ENCODE measurements at regions not wholly inside any gene's neighbourhood (a gene's known extent, or its start where the extent isn't known, plus 50 kb on each side); places are given as distances from the start of the nearest gene placed in this dataset.

- Histone ChIP-seq H3K9ac (ENCODE audit: low read length) (no peak overlapping the region), H3F3A (ENCODE audit: insufficient read depth, low read length) (no peaks in the 10 kb centered on the region), H3K27me3 (ENCODE audit: insufficient read depth, low read length) (no peaks in the 10 kb centered on the region), H3K36me3 (ENCODE audit: insufficient read depth, low read length) (no peaks in the 10 kb centered on the region), H3K4me3 (ENCODE audit: low read depth, low read length, poor library complexity, severe bottlenecking) (no peak overlapping the region), H3K9me3 (ENCODE audit: low read length) (no peaks in the 10 kb centered on the region), H2AFZ (ENCODE audit: low read length) (no peak overlapping the region), H3K79me2 (ENCODE audit: insufficient read depth, low read length) (no peaks in the 10 kb centered on the region), H4K20me1 (ENCODE audit: insufficient read depth, low read length) (no peaks in the 10 kb centered on the region), H3K9me2 (ENCODE audit: low read depth, low read length) (no peaks in the 10 kb centered on the region), H3K27ac (ENCODE audit: low read depth, low read length, poor library complexity, severe bottlenecking) (no peak overlapping the region), H3K4me2 (ENCODE audit: low read length) (no peak overlapping the region), H3K4me1 (ENCODE audit: insufficient read depth, low read length, severe bottlenecking) (no peaks in the 10 kb centered on the region)
- peak; percentile 37; the same call in 1 of the 2 replicates for TF ChIP-seq CTCF (IDR thresholded peaks at IDR 0.05; ENCODE audit: low read length)
- no peak for TF ChIP-seq EZH2 (IDR thresholded peaks at IDR 0.05; ENCODE audit: borderline replicate concordance, low read length)
These were observed 135.8 kb downstream of the USP31 start for GRCh38 chr16:23013484-23013883.

DNA sequence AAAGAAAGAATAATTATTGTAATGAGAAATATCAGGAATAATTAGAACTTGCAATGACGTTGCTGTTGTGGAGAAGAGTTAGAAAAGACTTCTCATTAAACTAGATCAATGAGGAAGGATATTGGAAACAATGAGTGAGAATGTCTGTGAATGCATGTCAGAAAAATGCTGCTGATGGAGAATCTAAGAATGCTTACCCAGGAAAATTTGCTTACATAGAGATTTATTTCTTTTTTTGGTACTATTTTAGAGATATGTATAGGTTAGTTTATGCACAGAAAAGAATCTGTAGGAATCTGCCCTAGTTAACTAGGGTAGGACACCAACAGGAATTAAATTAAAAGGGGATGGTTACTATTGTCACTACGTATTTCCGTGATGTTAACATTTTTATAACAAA lies 140.2 kb downstream of the USP31 start:
- no peak overlapping the region for H3K9ac ChIP-seq (ENCODE audit: low read length)
- H3K4me1 ChIP-seq (ENCODE audit: insufficient read depth, low read length, severe bottlenecking), result no peaks in the 10 kb centered on the region
- no peaks in the 10 kb centered on the region for H3K79me2 ChIP-seq (ENCODE audit: insufficient read depth, low read length)
- no peaks in the 10 kb centered on the region for H3K9me2 ChIP-seq (ENCODE audit: low read depth, low read length)
- H2AFZ ChIP-seq (ENCODE audit: low read length), result no peak overlapping the region
- no peaks in the 10 kb centered on the region for H3K36me3 ChIP-seq (ENCODE audit: insufficient read depth, low read length)
- no peak for TF ChIP-seq CTCF (IDR thresholded peaks at IDR 0.05; ENCODE audit: low read length)
- no peak for TF ChIP-seq EZH2 (IDR thresholded peaks at IDR 0.05; ENCODE audit: borderline replicate concordance, low read length)
- no peaks in the 10 kb centered on the region for H4K20me1 ChIP-seq (ENCODE audit: insufficient read depth, low read length)
- no peaks in the 10 kb centered on the region for H3K9me3 ChIP-seq (ENCODE audit: low read length)
- H3K27me3 ChIP-seq (ENCODE audit: insufficient read depth, low read length), result no peaks in the 10 kb centered on the region
- H3K27ac ChIP-seq (ENCODE audit: low read depth, low read length, poor library complexity, severe bottlenecking), result no peak overlapping the region
- H3F3A ChIP-seq (ENCODE audit: insufficient read depth, low read length), result no peaks in the 10 kb centered on the region
- H3K4me3 ChIP-seq (ENCODE audit: low read depth, low read length, poor library complexity, severe bottlenecking), result no peak overlapping the region
- no peak overlapping the region for H3K4me2 ChIP-seq (ENCODE audit: low read length)

GRCh38 chr16:23008041-23008440 lies 141.2 kb downstream of the USP31 start:
- Histone ChIP-seq H2AFZ (ENCODE audit: low read length) (no peak overlapping the region), H3K27me3 (ENCODE audit: insufficient read depth, low read length) (no peaks in the 10 kb centered on the region)

More at GRCh38 chr16:23008041-23008440, 141.2 kb downstream of the USP31 start:
- no peak for TF ChIP-seq CTCF (IDR thresholded peaks at IDR 0.05; ENCODE audit: low read length)
- no peak for TF ChIP-seq EZH2 (IDR thresholded peaks at IDR 0.05; ENCODE audit: borderline replicate concordance, low read length)
- H3K36me3 ChIP-seq (ENCODE audit: insufficient read depth, low read length), result no peaks in the 10 kb centered on the region
- no peaks in the 10 kb centered on the region for H3K9me2 ChIP-seq (ENCODE audit: low read depth, low read length)
- no peaks in the 10 kb centered on the region for H4K20me1 ChIP-seq (ENCODE audit: insufficient read depth, low read length)
- no peaks in the 10 kb centered on the region for H3K79me2 ChIP-seq (ENCODE audit: insufficient read depth, low read length)
- H3K9ac ChIP-seq (ENCODE audit: low read length), result no peak overlapping the region
- H3F3A ChIP-seq (ENCODE audit: insufficient read depth, low read length), result no peaks in the 10 kb centered on the region
- H3K9me3 ChIP-seq (ENCODE audit: low read length), result no peaks in the 10 kb centered on the region
- no peak overlapping the region for H3K27ac ChIP-seq (ENCODE audit: low read depth, low read length, poor library complexity, severe bottlenecking)
- no peak overlapping the region for H3K4me2 ChIP-seq (ENCODE audit: low read length)
- no peak overlapping the region for H3K4me3 ChIP-seq (ENCODE audit: low read depth, low read length, poor library complexity, severe bottlenecking)
- no peaks in the 10 kb centered on the region for H3K4me1 ChIP-seq (ENCODE audit: insufficient read depth, low read length, severe bottlenecking)
